ENCODE measurements at regions not wholly inside any gene's neighbourhood (a gene's known extent, or its start where the extent isn't known, plus 50 kb on each side); places are given as distances from the start of the nearest gene placed in this dataset.
"Not testable (repeated sequence)": the region's sequence is repeated elsewhere in the genome, so short reads cannot be mapped to it uniquely, and the experiment has no call there.

DNA sequence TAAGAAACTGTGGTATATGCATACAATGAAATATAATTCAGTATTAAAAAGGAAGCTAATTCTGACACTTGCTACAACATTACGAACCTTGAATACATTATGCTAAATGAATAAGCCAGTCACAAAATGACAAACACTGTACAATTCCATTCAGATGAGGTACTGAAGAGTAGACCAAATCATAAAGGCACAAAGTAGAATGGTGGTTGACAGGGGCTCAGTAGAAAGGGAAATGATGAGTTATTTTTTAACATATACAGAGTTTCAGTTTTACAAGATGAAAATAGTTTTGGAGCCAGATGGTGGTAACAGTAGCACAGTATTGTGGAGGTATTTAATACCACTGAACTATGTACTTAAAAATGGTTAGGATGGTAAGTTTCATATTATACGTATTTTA is 254.6 kb upstream of the RBMS3 start:
- no peaks in the 10 kb centered on the region for H3F3A ChIP-seq (ENCODE audit: control insufficient read depth, insufficient read depth)
- no peaks in the 10 kb centered on the region for H3K27me3 ChIP-seq (ENCODE audit: control insufficient read depth, low read length)
- no peak overlapping the region for H3K27ac ChIP-seq (ENCODE audit: low read depth, low read length)
- no peaks in the 10 kb centered on the region for H3K79me2 ChIP-seq (ENCODE audit: control insufficient read depth, low read length)
- no peaks in the 10 kb centered on the region for H3K9me2 ChIP-seq (replicated peaks; ENCODE audit: control insufficient read depth, low read length)
- H3K4me3 ChIP-seq (ENCODE audit: low read length), result no peak overlapping the region
- no peak overlapping the region for H3K4me2 ChIP-seq (ENCODE audit: low read length)
- no peaks in the 10 kb centered on the region for H3K36me3 ChIP-seq (ENCODE audit: control insufficient read depth, low read length)
- TF ChIP-seq CTCF (IDR thresholded peaks at IDR 0.05; ENCODE audit: low read depth, low read length, poor library complexity, severe bottlenecking), result no peak
- no peak for TF ChIP-seq EZH2phosphoT487 (IDR thresholded peaks at IDR 0.05; ENCODE audit: borderline replicate concordance, low read length)
- no peaks in the 10 kb centered on the region for H4K20me1 ChIP-seq (ENCODE audit: control insufficient read depth, insufficient read depth, low read depth, low read length)
- no peaks in the 10 kb centered on the region for H3K9me3 ChIP-seq (ENCODE audit: control insufficient read depth, insufficient read depth, low read length)
- H3K4me1 ChIP-seq (ENCODE audit: control insufficient read depth, low read length), result peaks cover 5% of the 10 kb centered on the region

- H3K9me3 ChIP-seq (ENCODE audit: control insufficient read depth, insufficient read depth, low read length), result no peaks in the 10 kb centered on the region
- TF ChIP-seq CTCF (IDR thresholded peaks at IDR 0.05; ENCODE audit: low read depth, low read length, poor library complexity, severe bottlenecking) (no peak), EZH2phosphoT487 (IDR thresholded peaks at IDR 0.05; ENCODE audit: borderline replicate concordance, low read length) (no peak)
- H3K27me3 ChIP-seq (ENCODE audit: control insufficient read depth, low read length), result no peaks in the 10 kb centered on the region
- H4K20me1 ChIP-seq (ENCODE audit: control insufficient read depth, insufficient read depth, low read depth, low read length), result no peaks in the 10 kb centered on the region
- no peak overlapping the region for H3K4me3 ChIP-seq (ENCODE audit: low read length)
- H3F3A ChIP-seq (ENCODE audit: control insufficient read depth, insufficient read depth), result no peaks in the 10 kb centered on the region
- peaks cover 5% of the 10 kb centered on the region for H3K4me1 ChIP-seq (ENCODE audit: control insufficient read depth, low read length)
- no peaks in the 10 kb centered on the region for H3K79me2 ChIP-seq (ENCODE audit: control insufficient read depth, low read length)
- no peaks in the 10 kb centered on the region for H3K36me3 ChIP-seq (ENCODE audit: control insufficient read depth, low read length)
- no peak overlapping the region for H3K27ac ChIP-seq (ENCODE audit: low read depth, low read length)
- no peak overlapping the region for H3K4me2 ChIP-seq (ENCODE audit: low read length)
- no peaks in the 10 kb centered on the region for H3K9me2 ChIP-seq (replicated peaks; ENCODE audit: control insufficient read depth, low read length)
Measured at GRCh38 chr3:29026959-29027358, 253.9 kb upstream of the RBMS3 start.

- not testable (repeated sequence) for H4K20me1 ChIP-seq (ENCODE audit: control insufficient read depth, insufficient read depth, low read depth, low read length); H3K27ac ChIP-seq (ENCODE audit: low read depth, low read length); H3F3A ChIP-seq (ENCODE audit: control insufficient read depth, insufficient read depth); H3K4me2 ChIP-seq (ENCODE audit: low read length); H3K9me3 ChIP-seq (ENCODE audit: control insufficient read depth, insufficient read depth, low read length); H3K9me2 ChIP-seq (replicated peaks; ENCODE audit: control insufficient read depth, low read length); H3K36me3 ChIP-seq (ENCODE audit: control insufficient read depth, low read length); H3K4me3 ChIP-seq (ENCODE audit: low read length); H3K4me1 ChIP-seq (ENCODE audit: control insufficient read depth, low read length); H3K27me3 ChIP-seq (ENCODE audit: control insufficient read depth, low read length); H3K79me2 ChIP-seq (ENCODE audit: control insufficient read depth, low read length)
Measured at GRCh38 chr3:29031175-29031574, 249.7 kb upstream of the RBMS3 start.

- H3K9me3 ChIP-seq (ENCODE audit: control insufficient read depth, insufficient read depth, low read length), result no peaks in the 10 kb centered on the region
- H3K9me2 ChIP-seq (replicated peaks; ENCODE audit: control insufficient read depth, low read length), result no peaks in the 10 kb centered on the region
- no peak overlapping the region for H3K4me2 ChIP-seq (ENCODE audit: low read length)
- no peaks in the 10 kb centered on the region for H3K4me1 ChIP-seq (ENCODE audit: control insufficient read depth, low read length)
- no peak overlapping the region for H3K27ac ChIP-seq (ENCODE audit: low read depth, low read length)
- H3K27me3 ChIP-seq (ENCODE audit: control insufficient read depth, low read length), result no peaks in the 10 kb centered on the region
- H3F3A ChIP-seq (ENCODE audit: control insufficient read depth, insufficient read depth), result no peaks in the 10 kb centered on the region
- H3K4me3 ChIP-seq (ENCODE audit: low read length), result no peak overlapping the region
- no peak for TF ChIP-seq EZH2phosphoT487 (IDR thresholded peaks at IDR 0.05; ENCODE audit: borderline replicate concordance, low read length)
- TF ChIP-seq CTCF (IDR thresholded peaks at IDR 0.05; ENCODE audit: low read depth, low read length, poor library complexity, severe bottlenecking), result no peak
- no peaks in the 10 kb centered on the region for H4K20me1 ChIP-seq (ENCODE audit: control insufficient read depth, insufficient read depth, low read depth, low read length)
- no peaks in the 10 kb centered on the region for H3K79me2 ChIP-seq (ENCODE audit: control insufficient read depth, low read length)
- H3K36me3 ChIP-seq (ENCODE audit: control insufficient read depth, low read length), result no peaks in the 10 kb centered on the region
Measured at GRCh38 chr3:29033511-29033910, 247.4 kb upstream of the RBMS3 start.

All from DOHH2 (cell line).